SH-SY5Y (cell line): ENCODE measurements at regions not wholly inside any gene's neighbourhood (a gene's known extent, or its start where the extent isn't known, plus 50 kb on each side); places are given as distances from the start of the nearest gene placed in this dataset.

ENCODE experiments used
- GATA2 ChIP-seq: IDR thresholded peaks from 2 replicates; pipeline ENCODE4 v1.6.1; 2011; ENCODE audit warnings: mild to moderate bottlenecking, low read depth, low read length
- GATA3 ChIP-seq: IDR thresholded peaks from 2 replicates; pipeline ENCODE4 v1.6.1; 2011; ENCODE audit warnings: low read depth, mild to moderate bottlenecking, low read length, moderate library complexity

DNA sequence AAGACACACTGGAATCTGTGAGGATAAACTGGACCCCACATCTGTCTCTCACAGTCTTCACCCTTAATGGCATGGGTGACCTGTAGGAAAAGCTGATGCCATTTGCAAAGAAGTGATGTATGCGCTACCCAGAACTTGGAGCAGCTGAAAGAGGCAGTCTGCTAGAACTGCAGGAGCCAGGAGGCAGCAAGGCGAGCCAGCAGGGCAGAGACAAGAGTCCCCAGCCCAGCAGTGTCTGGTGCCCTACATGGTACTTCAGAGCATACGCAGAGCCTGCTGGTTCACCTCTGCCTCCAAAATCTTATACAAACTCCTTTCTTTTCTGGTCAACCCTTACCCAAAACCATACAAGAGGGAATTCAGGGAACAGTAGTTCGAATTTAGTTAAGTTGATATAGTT is 683.1 kb upstream of the RAB6C start:
- TF ChIP-seq GATA3 (no peak), GATA2 (no peak)
